HG02885 (cell line): ENCODE measurements at regions not wholly inside any gene's neighbourhood (a gene's known extent, or its start where the extent isn't known, plus 50 kb on each side); places are given as distances from the start of the nearest gene placed in this dataset.
"Not testable (repeated sequence)": the region's sequence is repeated elsewhere in the genome, so short reads cannot be mapped to it uniquely, and the experiment has no call there.

ENCODE experiments used
- ATAC-seq: cut with Tn5 transposase; IDR thresholded peaks from one replicate; pipeline ENCODE4 v1.9.1; 2021; ENCODE audit warnings: mild to moderate bottlenecking; ENCODE audit not compliant: unreplicated experiment, poor library complexity

DNA sequence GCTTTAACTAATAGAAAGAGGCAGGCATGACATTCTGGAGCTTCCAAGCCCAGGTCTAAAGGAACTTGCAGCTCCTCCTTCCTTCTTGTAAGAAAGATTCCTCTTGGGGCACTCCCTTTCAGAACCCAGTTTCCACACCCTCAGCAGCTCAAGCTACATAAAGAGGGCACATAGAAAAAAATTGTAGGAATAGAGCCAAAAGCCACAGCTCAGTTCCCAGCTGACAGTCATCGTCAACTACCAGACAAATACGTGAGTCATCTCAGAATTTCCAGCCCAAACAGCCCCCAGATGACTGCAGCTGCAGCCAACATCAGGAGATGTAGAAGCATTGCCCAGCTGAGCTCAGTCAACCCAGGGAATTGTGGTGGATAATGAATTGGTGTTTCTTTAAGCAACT, 349.8 kb upstream of the ARID1B start:
- no peak for ATAC-seq

GRCh38 chr6:156425359-156426020, 351.7 kb upstream of the ARID1B start:
- ATAC-seq = no peak

- no peak for ATAC-seq
These were observed 353.3 kb upstream of the ARID1B start for GRCh38 chr6:156423829-156424228.

DNA sequence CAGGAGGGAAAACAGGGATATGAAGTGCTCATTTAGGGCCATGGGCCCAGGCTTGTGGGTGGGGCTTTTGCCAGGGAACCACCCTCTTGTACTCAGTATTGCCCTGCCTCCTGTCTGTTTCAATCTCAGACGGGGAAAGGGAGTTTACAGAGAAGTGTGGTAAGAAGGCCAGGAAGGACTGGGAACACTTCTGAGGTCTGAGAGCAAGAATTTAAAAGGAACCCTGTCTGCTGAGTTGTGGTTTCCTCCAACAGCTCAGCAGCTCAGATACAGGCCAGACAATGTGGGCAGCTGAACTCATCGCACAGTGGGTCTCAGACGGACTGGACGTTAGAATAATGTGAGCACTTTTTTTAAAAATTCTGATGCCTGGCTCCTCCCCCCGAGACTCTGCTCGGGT, 354.1 kb upstream of the ARID1B start:
- ATAC-seq = no peak

GRCh38 chr6:156421933-156422332, 355.2 kb upstream of the ARID1B start:
- ATAC-seq = no peak

DNA sequence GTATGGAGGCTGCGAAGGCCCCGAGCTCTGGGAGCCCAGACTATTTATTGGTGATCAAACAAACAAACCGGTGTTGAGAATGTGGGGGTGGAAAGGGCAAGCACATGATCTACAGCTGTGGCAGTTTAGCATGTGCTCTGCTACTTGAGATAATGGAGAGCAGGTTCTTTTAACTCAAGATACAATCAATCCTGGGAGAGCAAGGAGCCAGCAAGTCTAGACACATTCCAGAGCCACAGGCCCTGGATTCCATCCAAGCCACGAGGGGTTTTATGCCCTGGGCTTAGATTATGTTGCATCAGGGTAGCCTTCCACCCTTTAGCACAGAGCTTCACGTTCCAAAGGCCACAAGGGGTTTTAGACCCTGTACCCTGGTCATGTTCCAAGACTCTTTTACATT, 355.9 kb upstream of the ARID1B start:
- not testable (repeated sequence) for ATAC-seq

GRCh38 chr6:156420172-156420993, 356.8 kb upstream of the ARID1B start:
- ATAC-seq = no peak

DNA sequence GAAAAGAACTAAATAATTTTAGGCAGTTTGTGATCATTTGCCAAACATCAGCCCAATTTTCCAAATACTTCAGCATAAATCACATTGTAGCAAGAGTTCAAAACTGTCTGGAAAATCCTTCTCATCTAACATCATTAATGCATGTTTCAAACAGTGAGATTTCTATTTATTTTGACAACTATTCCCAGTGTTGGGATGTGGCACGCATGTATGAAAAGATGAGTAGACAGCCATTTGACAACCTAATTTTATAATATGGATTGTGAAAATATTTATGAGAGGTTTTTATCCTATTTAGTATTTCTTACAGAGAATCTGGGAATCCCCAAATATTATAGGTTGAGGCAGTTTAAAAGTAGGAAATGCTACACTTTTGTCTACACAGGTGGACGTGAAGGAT, 357.6 kb upstream of the ARID1B start:
- no peak for ATAC-seq

DNA sequence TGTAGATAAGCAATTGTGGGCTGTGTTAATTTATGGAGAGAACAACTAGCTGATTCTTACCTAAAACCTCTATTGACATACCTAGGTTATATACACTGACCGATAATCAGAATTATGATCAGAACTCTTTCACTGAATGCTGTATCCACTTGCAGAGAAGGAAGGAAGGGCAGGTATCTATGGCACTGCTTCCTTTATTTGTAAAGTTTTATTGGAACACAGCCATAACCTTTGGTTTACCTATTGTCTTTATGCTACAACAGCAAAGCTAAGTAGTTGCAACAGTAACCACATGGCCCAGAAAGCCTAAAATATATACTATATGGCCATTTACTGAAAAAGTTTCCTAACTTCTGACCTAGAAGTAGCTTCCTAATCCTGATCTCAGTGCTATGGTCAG, 358.9 kb upstream of the ARID1B start:
- no peak for ATAC-seq

DNA sequence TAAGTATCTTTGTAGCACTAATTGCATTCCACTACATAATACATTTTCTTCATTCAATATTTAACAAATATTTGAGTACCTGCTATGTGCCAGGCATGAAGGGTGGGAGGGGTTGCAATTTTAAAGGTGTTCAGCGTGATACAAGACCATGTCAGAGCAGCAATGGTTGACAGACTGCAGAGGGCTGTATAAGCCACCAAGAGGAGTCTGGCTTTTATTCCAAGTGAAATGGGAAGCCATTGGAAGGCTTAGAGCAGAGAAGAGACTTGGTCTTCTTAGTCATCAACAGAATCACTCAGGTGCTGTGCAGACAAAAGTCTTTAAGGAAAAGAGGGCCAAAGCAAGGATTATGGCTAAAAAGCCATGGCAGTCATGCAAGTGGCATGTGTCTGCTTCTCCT, 360.8 kb upstream of the ARID1B start:
- no peak for ATAC-seq

- ATAC-seq = no peak
These were observed 364.0 kb upstream of the ARID1B start for GRCh38 chr6:156413154-156413553.

DNA sequence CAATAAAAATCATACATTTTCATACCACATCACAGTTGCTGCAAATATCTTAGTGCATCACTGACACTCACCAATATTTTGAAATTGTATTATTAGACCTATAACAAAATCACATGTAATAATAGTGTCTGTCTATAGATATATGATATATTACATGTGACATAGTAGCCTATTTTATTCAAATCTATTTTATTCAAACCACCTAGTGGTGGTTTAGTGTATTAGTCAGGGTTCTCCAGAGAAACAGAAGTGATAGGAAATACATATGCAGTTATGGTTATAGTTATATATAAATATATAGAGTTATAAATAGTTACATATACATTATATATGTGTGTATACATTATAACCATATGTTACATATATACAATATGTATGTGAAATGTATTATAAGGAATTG, 366.5 kb upstream of the ARID1B start:
- ATAC-seq = no peak

GRCh38 chr6:156408655-156409054, 368.5 kb upstream of the ARID1B start:
- no peak for ATAC-seq

GRCh38 chr6:156407334-156407733, 369.8 kb upstream of the ARID1B start:
- no peak for ATAC-seq

DNA sequence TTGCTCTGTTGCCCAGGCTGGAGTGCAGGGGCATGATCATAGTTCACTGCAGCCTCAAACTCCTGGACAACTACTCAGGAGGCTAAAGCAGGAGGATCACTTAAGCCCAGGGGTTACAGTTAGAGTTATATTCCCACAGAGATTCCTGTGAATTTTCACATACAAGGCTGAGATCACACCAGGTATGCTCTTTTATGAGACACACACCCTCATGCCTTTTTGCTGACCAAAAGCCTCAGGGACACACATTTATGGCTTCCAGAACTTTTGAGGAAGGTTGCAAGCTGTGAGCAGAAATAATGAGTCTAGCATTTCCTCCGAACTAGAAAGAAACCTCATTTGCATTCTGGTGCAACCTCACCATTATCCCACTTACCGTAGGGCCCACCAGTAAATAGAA, 370.5 kb upstream of the ARID1B start:
- ATAC-seq = no peak

- ATAC-seq = no peak
These were observed 371.1 kb upstream of the ARID1B start for GRCh38 chr6:156406099-156406498.

DNA sequence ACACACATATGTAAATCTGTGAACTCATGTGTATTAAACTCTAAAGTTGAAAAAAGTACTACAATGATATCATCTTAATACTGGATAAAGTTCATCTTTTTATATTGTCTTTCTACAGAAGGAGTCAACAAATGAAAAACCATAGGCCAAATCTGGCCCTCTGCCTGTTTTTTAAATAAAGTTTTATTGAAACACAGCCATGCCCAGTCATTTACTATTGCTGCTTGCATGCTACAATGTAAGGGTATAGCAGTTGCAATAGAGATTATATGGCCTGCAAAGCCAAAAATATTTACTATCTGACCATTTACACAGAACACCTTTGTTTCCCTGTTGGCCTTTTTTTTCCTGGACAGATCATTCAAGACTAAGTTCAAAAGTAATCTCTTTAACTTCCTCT, 374.6 kb upstream of the ARID1B start:
- ATAC-seq = no peak

- no peak for ATAC-seq
These were observed 375.0 kb upstream of the ARID1B start for GRCh38 chr6:156402227-156402626.

DNA sequence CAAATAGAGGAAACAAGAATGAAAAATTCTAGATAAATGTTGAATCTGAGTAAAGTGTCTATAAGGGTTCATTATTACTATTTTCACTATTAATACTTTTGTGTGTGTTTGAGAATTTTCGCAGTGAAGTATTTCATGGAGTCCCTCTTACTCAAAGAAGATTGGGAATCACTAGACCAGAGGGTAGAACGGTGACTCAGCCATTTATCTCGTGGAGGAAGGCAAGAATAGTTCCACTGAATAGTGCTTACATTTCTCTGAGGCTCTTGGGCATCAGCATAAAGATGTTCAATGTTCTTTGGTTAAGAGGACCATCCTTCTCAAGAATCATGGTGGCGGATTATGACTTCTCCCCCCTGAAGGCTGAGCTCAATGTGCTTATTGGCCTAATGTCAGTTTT, 376.7 kb upstream of the ARID1B start:
- no peak for ATAC-seq

DNA sequence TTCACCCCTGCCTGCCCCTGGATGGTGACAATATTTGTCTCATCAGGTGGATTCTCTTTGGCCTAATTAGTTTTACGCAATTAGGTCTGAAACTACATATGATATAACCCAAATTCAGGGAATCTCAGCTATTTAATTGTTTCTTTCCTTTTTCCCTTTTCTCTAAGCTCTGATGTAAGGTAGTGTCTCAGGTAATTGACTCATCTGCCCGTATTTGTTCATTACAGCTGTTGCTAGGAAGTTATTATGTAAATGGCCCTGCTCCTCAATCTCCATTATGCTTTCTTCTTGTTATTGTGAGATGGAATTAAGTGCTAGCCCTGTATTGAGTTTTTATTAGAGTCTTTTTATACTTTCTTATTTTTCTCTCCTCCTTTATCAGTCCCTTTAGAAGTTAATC, 378.2 kb upstream of the ARID1B start:
- no peak for ATAC-seq

GRCh38 chr6:156398371-156398770, 378.8 kb upstream of the ARID1B start:
- no peak for ATAC-seq
